RWPE1 (cell line): ENCODE measurements at regions not wholly inside any gene's neighbourhood (a gene's known extent, or its start where the extent isn't known, plus 50 kb on each side); places are given as distances from the start of the nearest gene placed in this dataset.

ENCODE experiments used
- CTCF ChIA-PET: fragments of 350-600 bp; sonication (Branson Sonifier 250); formaldehyde crosslinking; extraction: SDS; loops from one replicate; lab custom pipeline; 2021; lab: Yijun Ruan, JAX
- POLR2A ChIA-PET: fragments of 400-600 bp; formaldehyde crosslinking; extraction: SDS; loops from one replicate; lab custom pipeline; 2020; ENCODE audit warnings: antibody characterized with exemption; ENCODE audit not compliant: low non-redundant PET; lab: Yijun Ruan, JAX
- DNase-seq: peaks from one replicate; pipeline ENCODE4 v3.0.0; 2012; ENCODE audit warnings: low spot score
- H3K27ac ChIP-seq: fragments of 450-650 bp; 2 replicates; pipeline ENCODE4 v1.5.1; 2017
- TF ChIP-seq, protein P1 (sequence below): fragments of 450-650 bp; conservative IDR thresholded peaks from 2 replicates; pipeline ENCODE4 v1.5.1; 2017; ENCODE audit warnings: low read depth, mild to moderate bottlenecking

DNA sequence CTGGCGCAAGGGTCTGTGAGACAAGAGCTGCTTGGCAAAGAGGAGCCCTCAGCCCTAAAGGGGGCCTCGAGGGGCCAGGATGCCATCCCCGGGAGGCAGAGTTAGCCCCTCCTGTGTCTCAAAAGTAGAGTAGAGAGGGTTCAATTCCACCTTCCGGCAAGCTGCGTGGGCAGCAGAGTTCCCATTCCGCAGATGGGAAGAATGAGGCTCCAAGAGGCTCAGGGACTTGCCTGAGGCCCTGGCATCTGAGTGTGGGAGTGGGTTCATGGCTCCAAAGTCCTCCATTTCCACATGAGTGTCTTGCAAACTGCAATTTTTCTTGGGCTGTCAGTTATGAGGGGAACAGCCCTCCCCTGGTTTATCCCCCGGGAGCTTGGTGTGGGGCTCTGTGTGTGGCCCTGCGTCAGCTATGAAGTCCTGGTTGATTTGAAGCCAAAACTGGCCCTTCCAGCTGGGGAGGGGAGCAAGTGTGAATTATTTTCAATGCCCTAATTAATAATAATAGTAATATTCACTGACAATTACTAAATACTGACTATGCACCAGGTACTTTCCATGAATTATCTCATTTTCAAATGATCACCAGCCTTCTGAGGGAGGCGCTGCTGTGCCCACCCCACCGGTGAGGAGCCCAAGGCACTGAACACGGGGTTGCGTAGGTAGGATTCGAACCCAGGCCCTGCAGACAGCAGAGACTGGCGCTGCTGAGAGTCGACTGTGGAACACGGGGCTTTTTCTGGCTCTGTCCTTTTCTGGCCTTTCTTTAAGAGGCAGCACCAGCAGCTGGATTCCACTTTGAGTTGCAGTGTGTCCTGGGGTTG, 153.0 kb upstream of the PTPN1 start:
- no peak overlapping the region; the same call in 1 of the 2 replicates for H3K27ac ChIP-seq
- ChIA-PET POLR2A (no interaction called here), CTCF (no interaction called here)
- TF ChIP-seq, protein P1, sequence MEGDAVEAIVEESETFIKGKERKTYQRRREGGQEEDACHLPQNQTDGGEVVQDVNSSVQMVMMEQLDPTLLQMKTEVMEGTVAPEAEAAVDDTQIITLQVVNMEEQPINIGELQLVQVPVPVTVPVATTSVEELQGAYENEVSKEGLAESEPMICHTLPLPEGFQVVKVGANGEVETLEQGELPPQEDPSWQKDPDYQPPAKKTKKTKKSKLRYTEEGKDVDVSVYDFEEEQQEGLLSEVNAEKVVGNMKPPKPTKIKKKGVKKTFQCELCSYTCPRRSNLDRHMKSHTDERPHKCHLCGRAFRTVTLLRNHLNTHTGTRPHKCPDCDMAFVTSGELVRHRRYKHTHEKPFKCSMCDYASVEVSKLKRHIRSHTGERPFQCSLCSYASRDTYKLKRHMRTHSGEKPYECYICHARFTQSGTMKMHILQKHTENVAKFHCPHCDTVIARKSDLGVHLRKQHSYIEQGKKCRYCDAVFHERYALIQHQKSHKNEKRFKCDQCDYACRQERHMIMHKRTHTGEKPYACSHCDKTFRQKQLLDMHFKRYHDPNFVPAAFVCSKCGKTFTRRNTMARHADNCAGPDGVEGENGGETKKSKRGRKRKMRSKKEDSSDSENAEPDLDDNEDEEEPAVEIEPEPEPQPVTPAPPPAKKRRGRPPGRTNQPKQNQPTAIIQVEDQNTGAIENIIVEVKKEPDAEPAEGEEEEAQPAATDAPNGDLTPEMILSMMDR, result no peak
- DNase-seq, result no peak

DNA sequence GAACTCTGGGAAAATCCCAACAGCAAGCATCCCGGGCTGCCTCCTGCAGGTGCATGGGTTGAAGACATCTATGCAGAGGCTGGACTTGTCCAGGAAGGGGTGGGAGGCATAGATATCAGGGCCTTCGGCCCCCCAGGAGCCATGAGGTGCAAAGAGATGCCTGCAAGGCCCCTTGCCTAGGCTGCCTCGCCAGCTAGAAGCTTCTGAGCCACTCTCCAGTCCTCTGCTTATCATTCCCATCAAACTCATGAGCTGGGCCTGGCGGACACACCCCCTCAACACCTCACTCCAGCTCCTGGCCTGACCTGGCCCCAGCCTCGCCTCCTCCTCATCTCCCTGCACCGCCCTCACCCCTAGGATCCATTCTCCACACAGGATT, 152.4 kb upstream of the PTPN1 start:
- no peak overlapping the region; the same call in 1 of the 2 replicates for H3K27ac ChIP-seq
- ChIA-PET POLR2A (no interaction called here), CTCF (interaction anchor here (0.6 to 1.0 kb wide), 2 partner anchors 19 to 21 kb away, joined by 3 read pairs; no protein-coding TSS in a partner anchor)
- no peak for DNase-seq
- TF ChIP-seq, protein P1, result no peak

DNA sequence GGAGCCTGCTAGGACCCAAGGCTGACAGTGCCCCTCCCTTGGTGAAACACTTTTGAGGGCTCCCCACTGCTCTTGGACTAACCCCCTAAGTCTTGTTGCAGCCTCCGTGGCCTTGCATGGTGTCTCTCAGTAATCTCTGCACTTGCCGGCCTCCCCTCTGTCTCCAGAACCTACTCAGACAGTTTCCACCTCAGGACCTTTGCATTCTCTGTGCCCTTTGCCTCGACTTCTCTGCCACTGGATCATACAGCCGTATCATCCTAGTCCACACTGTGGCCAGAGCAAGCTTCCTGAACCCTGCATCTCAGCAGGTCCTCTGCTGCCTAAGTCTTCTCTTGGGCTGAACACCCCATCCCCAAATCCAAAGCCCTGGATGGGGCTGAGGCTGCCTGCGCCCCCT, 152.0 kb upstream of the PTPN1 start:
- TF ChIP-seq, protein P1, result no peak
- no peak for DNase-seq
- H3K27ac ChIP-seq, result no peak overlapping the region
- ChIA-PET CTCF (interaction anchor here (0.6 to 1.0 kb wide), 2 partner anchors 20 to 21 kb away, joined by 3 read pairs; no protein-coding TSS in a partner anchor), POLR2A (no interaction called here)

- H3K27ac ChIP-seq, result no peak overlapping the region
- ChIA-PET CTCF (no interaction called here), POLR2A (no interaction called here)
- TF ChIP-seq, protein P1, result no peak
- DNase-seq, result no peak
These were observed 151.2 kb upstream of the PTPN1 start for GRCh38 chr20:50358971-50359370.

DNA sequence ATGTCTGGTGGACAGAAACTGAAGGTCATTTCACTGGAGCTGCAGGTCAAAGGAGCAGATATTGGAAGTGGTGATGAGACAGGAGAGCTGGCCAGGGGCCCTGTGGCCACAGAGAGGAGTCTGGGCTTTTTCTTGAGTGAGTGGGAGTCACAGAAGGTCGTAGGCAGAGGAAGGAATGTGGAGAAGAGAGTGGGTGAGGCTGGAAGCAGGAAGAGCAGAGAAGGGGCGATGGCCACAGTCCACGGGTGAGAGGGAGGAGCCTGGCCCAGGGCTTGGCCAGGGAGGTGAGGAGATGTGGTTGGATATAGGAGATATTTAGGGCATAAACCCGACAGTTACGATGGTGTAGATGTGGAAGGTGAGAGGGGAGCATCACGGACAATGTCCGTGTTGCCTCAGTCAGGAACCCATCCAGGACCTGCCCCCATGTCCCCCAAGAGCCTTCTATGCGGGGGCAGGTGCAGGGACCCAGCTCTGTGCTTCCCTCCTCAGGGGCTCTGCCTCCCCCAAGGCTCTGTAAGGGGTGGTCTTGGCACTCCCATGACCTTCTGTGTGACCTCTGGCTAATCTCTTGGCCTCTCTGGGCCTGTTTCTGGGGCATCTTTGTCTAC, 150.5 kb upstream of the PTPN1 start:
- no peak overlapping the region for H3K27ac ChIP-seq
- TF ChIP-seq, protein P1, result no peak
- ChIA-PET CTCF (interaction anchor here (0.6 kb wide), 1 partner anchor 174 kb away, joined by 4 read pairs; no protein-coding TSS in a partner anchor), POLR2A (no interaction called here)
- no peak for DNase-seq

DNA sequence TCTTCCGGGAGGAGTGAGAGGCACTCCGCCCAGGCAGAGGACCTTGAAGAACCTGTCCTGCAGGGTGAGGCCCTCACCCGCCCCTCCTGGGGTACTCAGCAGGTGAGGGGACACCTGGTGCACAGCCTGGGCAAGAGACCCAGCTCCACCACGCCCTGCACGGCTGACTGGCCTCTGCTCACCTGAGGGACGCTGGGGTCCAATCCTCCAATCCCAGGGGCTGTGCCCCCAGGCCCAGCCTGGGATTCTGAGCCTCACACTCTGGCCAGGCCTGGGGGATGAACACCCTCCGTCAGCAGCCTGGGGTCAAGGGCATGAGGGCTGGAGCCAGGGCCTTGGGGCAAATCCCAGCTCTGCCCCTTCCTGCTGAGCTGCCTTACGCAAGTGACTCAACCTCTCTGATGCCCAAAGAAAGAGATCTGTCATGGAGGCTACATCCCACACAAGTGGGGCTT, 149.9 kb upstream of the PTPN1 start:
- ChIA-PET POLR2A (no interaction called here), CTCF (interaction anchor here (0.6 to 0.7 kb wide), 2 partner anchors 75 to 174 kb away, joined by 3 to 4 read pairs; no protein-coding TSS in a partner anchor)
- no peak overlapping the region; the same call in 1 of the 2 replicates for H3K27ac ChIP-seq
- peak; percentile 58 for DNase-seq
- TF ChIP-seq, protein P1, result no peak
